Common myeloid progenitor, CD34-positive (primary cell): ENCODE measurements at regions not wholly inside any gene's neighbourhood (a gene's known extent, or its start where the extent isn't known, plus 50 kb on each side); places are given as distances from the start of the nearest gene placed in this dataset.
"Not testable (repeated sequence)": the region's sequence is repeated elsewhere in the genome, so short reads cannot be mapped to it uniquely, and the experiment has no call there.

ENCODE experiments used
- CTCF ChIA-PET: fragments of 350-600 bp; sonication (Branson Sonifier 250); formaldehyde crosslinking; loops from one replicate; lab custom pipeline; 2021; ENCODE audit warnings: antibody characterized with exemption; lab: Charles Lee
- POLR2A ChIA-PET: fragments of 350-600 bp; sonication (Branson Sonifier 250); formaldehyde crosslinking; loops from one replicate; lab custom pipeline; 2021; ENCODE audit warnings: antibody characterized with exemption; lab: Charles Lee
- DNase-seq, 3 donors: peaks; one replicate each; pipeline versions ENCODE4 v3.0.0 to v3.0.0-alpha.2; 2013
- H3K27ac ChIP-seq, 2 experiments: 1 replicate in 1 of 2; 2 replicates in 1 of 2; pipeline ENCODE4 v1.7.0; 2013; ENCODE audit warnings: inconsistent platforms in 2 of 2, low read length in 2 of 2, mild to moderate bottlenecking in 2 of 2, low read depth in 1 of 2, moderate library complexity in 1 of 2; ENCODE audit not compliant: severe bottlenecking in 2 of 2, insufficient read depth in 1 of 2, poor library complexity in 1 of 2
- H3K27me3 ChIP-seq, 5 experiments: replicated peaks in 2 of 5; 1 replicate in 3 of 5; 2 replicates in 2 of 5; pipeline versions ENCODE4 v1.6.1 to v1.7.0; 2013; ENCODE audit warnings: low read length in 4 of 5, mild to moderate bottlenecking in 2 of 5, moderate library complexity in 2 of 5, inconsistent platforms in 1 of 5; ENCODE audit not compliant: insufficient read depth in 5 of 5, control insufficient read depth in 4 of 5
- H3K36me3 ChIP-seq, 4 experiments: 1 replicate in 2 of 4; 2 replicates in 2 of 4; pipeline versions ENCODE4 v1.6.1 to v1.7.0; 2013; ENCODE audit warnings: low read length in 3 of 4, control low read depth in 1 of 4, mild to moderate bottlenecking in 1 of 4; ENCODE audit not compliant: control insufficient read depth in 4 of 4, insufficient read depth in 4 of 4
- H3K4me1 ChIP-seq, 4 experiments: 1 replicate in 3 of 4; 2 replicates in 1 of 4; pipeline versions ENCODE4 v1.6.1 to v1.7.1; 2013; ENCODE audit warnings: low read length in 3 of 4, mild to moderate bottlenecking in 3 of 4, control low read depth in 1 of 4, inconsistent platforms in 1 of 4, moderate library complexity in 1 of 4; ENCODE audit not compliant: control insufficient read depth in 4 of 4, insufficient read depth in 4 of 4; ENCODE audit errors: control extremely low read depth in 1 of 4
- H3K4me3 ChIP-seq, 7 experiments: 1 replicate in 4 of 7; 2 replicates in 3 of 7; pipeline versions ENCODE4 v1.5.1 to v1.7.0; 2013; ENCODE audit warnings: mild to moderate bottlenecking in 7 of 7, low read length in 6 of 7, moderate library complexity in 6 of 7, inconsistent platforms in 2 of 7, low read depth in 2 of 7, control low read depth in 1 of 7; ENCODE audit not compliant: insufficient read depth in 4 of 7, control insufficient read depth in 1 of 7; ENCODE audit errors: extremely low read depth in 1 of 7
- H3K9me3 ChIP-seq, 5 experiments: 1 replicate in 4 of 5; 2 replicates in 1 of 5; pipeline versions ENCODE4 v1.6.1 to v1.7.1; 2013; ENCODE audit warnings: low read length in 4 of 5, mild to moderate bottlenecking in 2 of 5, inconsistent platforms in 1 of 5, low read depth in 1 of 5, moderate library complexity in 1 of 5; ENCODE audit not compliant: control insufficient read depth in 4 of 5, insufficient read depth in 2 of 5; ENCODE audit errors: control extremely low read depth in 1 of 5
- WGBS: methylation state at CpG from one replicate; pipeline ENCODE4 v1.1.5; 2013; ENCODE audit not compliant: insufficient coverage; 5-methylcytosine and 5-hydroxymethylcytosine counted together

- H3K36me3 ChIP-seq, POLR2A ChIA-PET, H3K9me3 ChIP-seq, DNase-seq, H3K4me3 ChIP-seq, H3K27ac ChIP-seq, CTCF ChIA-PET, H3K4me1 ChIP-seq, H3K27me3 ChIP-seq: not testable (repeated sequence)
- no CpG with 5 or more reads among the region's 10 CpGs for WGBS
These were observed 197.0 kb downstream of the TP53TG3F start for GRCh38 chr16:33656394-33656793.

DNA sequence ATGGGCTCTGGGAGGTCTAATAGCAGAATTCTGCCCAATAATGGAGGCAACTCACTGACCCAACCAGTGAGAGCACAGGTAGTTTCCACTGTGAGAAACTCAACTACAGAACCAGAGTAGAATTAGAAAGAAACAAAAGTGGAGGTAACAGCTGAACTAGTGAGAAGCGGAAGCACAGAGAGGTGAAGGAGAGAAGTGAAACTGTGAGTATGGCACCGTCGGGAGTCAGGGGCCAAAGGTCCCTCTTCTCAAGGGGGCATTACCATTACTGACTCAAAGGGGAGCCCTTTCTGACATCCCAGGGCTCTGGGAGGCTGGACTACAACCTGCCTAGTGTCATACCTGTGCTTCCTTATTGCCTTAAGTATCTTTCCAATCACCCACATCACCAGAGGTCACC is 198.3 kb downstream of the TP53TG3F start:
- POLR2A ChIA-PET, H3K4me1 ChIP-seq, H3K27ac ChIP-seq, H3K27me3 ChIP-seq, H3K9me3 ChIP-seq, H3K4me3 ChIP-seq, H3K36me3 ChIP-seq, CTCF ChIA-PET, DNase-seq: not testable (repeated sequence)
- WGBS = no CpG with 5 or more reads among the region's 3 CpGs

DNA sequence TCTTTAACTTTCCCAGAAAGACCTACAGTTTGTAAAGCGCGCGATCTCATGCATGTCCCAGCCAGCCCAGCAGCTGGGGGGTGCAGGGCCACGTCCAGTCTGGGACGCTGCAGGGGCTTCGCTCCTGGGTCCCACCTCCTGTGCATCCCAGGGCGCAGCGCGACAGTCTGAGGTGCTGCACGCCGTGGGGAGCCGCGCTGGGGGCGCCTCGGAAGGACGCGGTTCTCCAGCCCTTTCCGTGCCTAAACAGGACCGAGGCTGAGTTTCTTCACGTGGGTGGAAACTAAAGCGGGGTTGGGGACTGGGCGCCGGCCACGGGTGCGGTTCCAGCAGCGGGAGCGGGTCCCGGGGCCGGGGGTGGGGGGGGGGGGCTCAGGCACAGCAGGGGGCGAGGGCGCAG is 221.4 kb downstream of the TP53TG3F start:
- H3K4me1 ChIP-seq, DNase-seq, POLR2A ChIA-PET, H3K27ac ChIP-seq, H3K27me3 ChIP-seq, H3K36me3 ChIP-seq, CTCF ChIA-PET, H3K4me3 ChIP-seq, H3K9me3 ChIP-seq: not testable (repeated sequence)
- 65% methylated on average over 19 of the region's 31 CpGs for WGBS

GRCh38 chr16:33700320-33700719 is 240.9 kb downstream of the TP53TG3F start:
- H3K4me1 ChIP-seq, H3K36me3 ChIP-seq, CTCF ChIA-PET, H3K9me3 ChIP-seq, H3K27ac ChIP-seq, H3K4me3 ChIP-seq, H3K27me3 ChIP-seq, POLR2A ChIA-PET, DNase-seq: not testable (repeated sequence)
- WGBS = 72% methylated on average over 2 of the region's 2 CpGs

- H3K4me3 ChIP-seq, POLR2A ChIA-PET, H3K4me1 ChIP-seq, H3K27ac ChIP-seq, H3K36me3 ChIP-seq, H3K9me3 ChIP-seq, CTCF ChIA-PET, DNase-seq, H3K27me3 ChIP-seq: not testable (repeated sequence)
- 73% methylated on average over 33 of the region's 55 CpGs for WGBS
These were observed 247.6 kb downstream of the TP53TG3F start for GRCh38 chr16:33706845-33707590.

GRCh38 chr16:33707591-33707934 is 248.2 kb downstream of the TP53TG3F start:
- H3K27ac ChIP-seq, H3K9me3 ChIP-seq, H3K27me3 ChIP-seq, DNase-seq, CTCF ChIA-PET, H3K4me1 ChIP-seq, POLR2A ChIA-PET, H3K4me3 ChIP-seq, H3K36me3 ChIP-seq: not testable (repeated sequence)
- 76% methylated on average over 9 of the region's 14 CpGs for WGBS

GRCh38 chr16:33709856-33710695 is 250.7 kb downstream of the TP53TG3F start:
- DNase-seq, POLR2A ChIA-PET: not testable (repeated sequence)
- 93% methylated on average over 6 of the region's 16 CpGs for WGBS

More at GRCh38 chr16:33709856-33710695, 250.7 kb downstream of the TP53TG3F start:
- H3K4me1 ChIP-seq, H3K4me3 ChIP-seq, H3K9me3 ChIP-seq, CTCF ChIA-PET, H3K36me3 ChIP-seq, H3K27me3 ChIP-seq, H3K27ac ChIP-seq: not testable (repeated sequence)
